Right cardiac atrium (tissue), 5 donors: ENCODE measurements at regions not wholly inside any gene's neighbourhood (a gene's known extent, or its start where the extent isn't known, plus 50 kb on each side); places are given as distances from the start of the nearest gene placed in this dataset.
"Not testable (repeated sequence)": the region's sequence is repeated elsewhere in the genome, so short reads cannot be mapped to it uniquely, and the experiment has no call there.

Experiments
- ATAC-seq, 2 donors: fragments of 200-7000 bp; cut with Tn5 transposase; one replicate each; pipeline versions ENCODE4 v1.8.0 to v1.9.1; 2020; ENCODE audit warnings: moderate library complexity in 2 of 2, mild to moderate bottlenecking in 1 of 2
- DNase-seq, 3 donors: peaks; one replicate each; pipeline ENCODE4 v3.0.0-alpha.2; 2020
- H3K27ac ChIP-seq: one replicate; pipeline ENCODE4 v1.5.1; 2013; ENCODE audit warnings: mild to moderate bottlenecking, low read length, control low read depth, moderate library complexity
- H3K27me3 ChIP-seq: one replicate; pipeline ENCODE4 v1.6.1; 2013; ENCODE audit not compliant: control insufficient read depth, insufficient read depth
- H3K4me1 ChIP-seq: one replicate; pipeline ENCODE4 v1.6.1; 2013; ENCODE audit warnings: low read length; ENCODE audit not compliant: control insufficient read depth, insufficient read depth
- H3K4me3 ChIP-seq: one replicate; pipeline ENCODE4 v1.5.1; 2013; ENCODE audit warnings: low read length, control low read depth
- H3K9me3 ChIP-seq: one replicate; pipeline ENCODE4 v1.6.1; 2013; ENCODE audit warnings: low read length; ENCODE audit not compliant: control insufficient read depth
- WGBS: extraction: QIAGEN DNeasy Blood & Tissue Kit; methylation state at CpG from one replicate; pipeline ENCODE4 v1.1.7; 2013; 5-methylcytosine and 5-hydroxymethylcytosine counted together
- intact Hi-C, 4 donors: fragments of 100-400 bp; cut with DNase I; formaldehyde crosslinking; loops; one replicate each; pipeline versions ENCODE4 v1.11.0 to v1.14.0; 2022 to 2023
- donor health status: healthy with polysubstance abuse.
- donor health status: DM: no; HTN: yes; CAD: no.
- donor health status: DM: no; HTN: no; CAD: no.
- donor health status: DM: no; HTN: yes; CAD: no; lungs with severe emphysema.
- donor health status: DM: yes; HTN: yes; CAD: no.

DNA sequence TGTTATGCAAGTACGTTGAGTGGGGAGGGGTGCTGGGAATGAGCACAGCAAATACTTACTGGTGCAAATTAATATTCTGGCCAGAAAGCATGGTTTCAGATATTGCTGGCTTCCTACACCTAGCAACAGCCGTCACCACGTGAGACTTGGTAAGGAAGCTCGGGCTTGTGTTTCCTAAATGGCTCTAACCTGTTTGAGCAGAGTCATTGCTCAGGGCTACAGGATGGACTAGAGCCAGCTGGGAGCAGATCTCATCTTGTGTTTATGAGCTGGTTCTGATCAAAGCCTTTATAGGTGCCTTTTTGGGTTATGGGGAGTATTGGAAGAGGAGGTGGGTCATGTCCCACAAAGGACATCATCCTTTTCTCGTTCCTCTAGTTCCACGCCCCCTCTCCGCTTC lies 200.3 kb downstream of the BUB3 start:
- whole genome bisulfite sequencing, result 76% methylated on average over 7 of the region's 7 CpGs
- intact Hi-C loops, result no loop called here
- H3K27ac ChIP-seq, result no peak overlapping the region
- DNase-seq (no peak), ATAC-seq (no peak)
- H3K27me3 ChIP-seq, result no peaks in the 10 kb centered on the region
- no peaks in the 10 kb centered on the region for H3K9me3 ChIP-seq
- no peaks in the 10 kb centered on the region for H3K4me1 ChIP-seq
- H3K4me3 ChIP-seq, result no peak overlapping the region

DNA sequence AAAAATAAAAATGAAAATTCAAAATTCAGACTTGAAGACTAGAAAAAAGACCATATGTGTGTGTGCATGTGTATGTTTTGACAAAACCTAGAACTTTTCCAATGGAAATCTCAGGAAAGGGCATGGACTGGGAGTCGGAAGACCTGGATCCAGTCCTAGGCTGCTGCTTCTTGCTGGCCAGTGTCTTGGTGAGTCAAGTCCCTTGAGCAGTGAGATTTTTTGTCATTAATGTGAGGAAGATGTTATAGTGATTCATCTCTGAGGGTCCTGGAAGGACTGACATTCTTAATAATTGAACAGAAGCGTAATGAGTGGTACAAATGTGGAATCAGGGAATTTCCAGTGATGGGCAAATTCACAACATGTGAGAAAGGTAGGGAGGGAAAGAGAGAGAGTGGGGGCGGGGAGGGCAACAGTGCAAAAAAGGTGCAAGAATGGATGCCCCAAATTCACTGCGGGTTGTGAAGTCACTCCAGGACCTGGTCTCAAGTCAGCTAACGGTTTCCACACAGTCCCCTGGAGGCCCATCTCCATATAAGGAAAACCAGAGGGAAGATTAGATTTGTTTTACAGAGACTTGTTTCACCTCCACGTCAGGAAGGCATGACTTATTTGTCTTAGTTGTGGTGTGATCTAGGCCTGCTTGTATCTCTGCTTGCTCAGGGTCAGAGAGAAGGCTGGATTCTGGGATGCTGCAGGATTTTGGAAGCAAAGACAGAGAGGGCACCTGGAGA lies 201.7 kb downstream of the BUB3 start:
- H3K9me3 ChIP-seq, result no peaks in the 10 kb centered on the region
- no peak overlapping the region for H3K27ac ChIP-seq
- intact Hi-C loops, result no loop called here
- no peak for ATAC-seq
- no peak for DNase-seq
- H3K27me3 ChIP-seq, result no peaks in the 10 kb centered on the region
- H3K4me3 ChIP-seq, result no peak overlapping the region
- WGBS, result 69% methylated on average over 6 of the region's 6 CpGs
- no peaks in the 10 kb centered on the region for H3K4me1 ChIP-seq

DNA sequence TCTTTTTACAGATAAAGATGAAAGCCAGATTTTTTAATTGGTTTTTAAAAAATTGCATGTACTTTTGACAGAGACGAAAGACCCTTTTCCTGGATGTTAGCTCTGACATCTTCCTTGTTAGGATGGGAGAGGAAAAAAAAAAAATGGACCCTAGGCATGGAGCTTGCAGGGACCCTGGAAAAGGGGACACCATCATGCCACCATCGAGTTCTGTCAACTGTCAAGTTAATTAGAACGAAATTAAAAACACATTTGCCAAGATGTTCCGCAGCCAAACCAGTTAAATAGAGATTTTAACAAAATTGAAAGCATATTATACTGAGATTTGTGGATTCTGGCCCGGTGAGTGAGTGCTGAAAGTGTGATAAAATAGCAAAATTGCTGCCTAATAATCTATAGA lies 202.6 kb downstream of the BUB3 start:
- H3K27me3 ChIP-seq, result no peaks in the 10 kb centered on the region
- no peak overlapping the region for H3K27ac ChIP-seq
- no peaks in the 10 kb centered on the region for H3K9me3 ChIP-seq
- ATAC-seq (no peak), DNase-seq (no peak)
- H3K4me1 ChIP-seq, result no peaks in the 10 kb centered on the region
- H3K4me3 ChIP-seq, result no peak overlapping the region
- intact Hi-C loops, result no loop called here
- 75% methylated on average over 5 of the region's 5 CpGs for WGBS

DNA sequence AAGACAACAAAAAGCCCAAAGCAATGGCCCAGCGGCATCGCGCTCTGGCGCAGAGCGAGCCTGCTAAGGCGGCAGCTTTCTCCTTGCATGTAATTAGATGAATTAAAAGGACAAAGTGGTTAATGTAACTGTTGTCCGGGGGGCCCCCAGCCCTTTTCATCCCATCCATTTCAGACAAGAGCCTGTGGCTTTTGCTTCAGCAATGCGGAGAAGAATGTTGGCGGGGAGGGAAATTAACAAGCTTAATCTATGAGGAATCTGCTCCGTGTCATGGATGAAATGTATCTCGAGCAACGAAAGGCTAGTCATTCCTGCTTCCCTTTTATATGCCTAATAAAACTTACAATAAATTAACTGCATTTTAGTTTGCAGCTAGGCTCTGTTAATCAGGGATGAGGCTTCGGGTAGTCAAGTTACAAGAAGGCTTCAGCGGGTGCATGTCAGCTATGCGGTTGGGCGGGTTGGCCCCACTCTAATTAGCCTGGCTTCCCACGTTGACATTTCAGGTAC lies 203.3 kb downstream of the BUB3 start:
- ATAC-seq (no peak), DNase-seq (no peak)
- 64% methylated on average over 17 of the region's 17 CpGs for WGBS
- no peaks in the 10 kb centered on the region for H3K27me3 ChIP-seq
- no peak overlapping the region for H3K27ac ChIP-seq
- H3K4me1 ChIP-seq, result no peaks in the 10 kb centered on the region
- H3K4me3 ChIP-seq, result no peak overlapping the region
- intact Hi-C loops, result no loop called here
- H3K9me3 ChIP-seq, result no peaks in the 10 kb centered on the region

DNA sequence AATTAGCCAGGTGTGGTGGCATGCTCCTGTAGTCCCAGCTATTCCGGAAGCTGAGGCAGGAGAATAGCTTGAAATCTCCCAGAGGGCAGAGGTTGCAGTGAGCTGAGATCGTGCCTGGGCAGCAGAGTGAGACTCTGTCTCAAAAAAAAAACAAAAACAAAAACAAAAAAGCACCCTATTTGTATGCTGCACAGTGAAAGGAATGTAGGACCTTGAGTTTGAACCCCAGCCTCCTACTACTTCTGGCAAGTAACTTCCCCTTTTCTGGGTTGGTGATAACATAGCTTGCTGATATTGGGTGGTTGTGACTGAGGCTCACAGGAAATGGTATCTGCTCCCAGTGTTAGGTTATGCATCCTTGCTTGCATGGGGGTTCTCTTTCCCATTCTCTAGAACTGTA lies 205.3 kb downstream of the BUB3 start:
- 88% methylated on average over 2 of the region's 2 CpGs for WGBS
- H3K4me1 ChIP-seq, result no peaks in the 10 kb centered on the region
- intact Hi-C loops, result no loop called here

DNA sequence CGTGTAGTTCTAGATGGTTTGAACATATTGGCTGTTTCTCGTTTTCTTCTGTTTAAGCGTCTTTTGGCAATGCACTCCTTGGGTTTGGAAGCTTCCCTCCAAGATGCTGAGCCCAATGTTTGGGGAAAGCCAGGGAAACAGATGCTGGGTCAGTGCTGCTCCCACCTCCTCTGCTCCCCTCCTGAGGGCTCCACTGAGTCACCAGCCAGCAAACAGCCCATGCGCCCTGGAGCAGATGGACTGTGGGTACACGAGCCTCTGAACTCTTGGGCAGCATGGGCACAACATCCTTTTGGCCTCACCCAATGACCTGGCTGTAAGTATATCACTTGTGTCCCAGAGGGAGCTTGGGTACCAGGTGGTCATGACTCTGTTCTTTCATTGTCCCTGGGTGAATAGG lies 207.6 kb downstream of the BUB3 start:
- no peak for ATAC-seq
- 84% methylated on average over 5 of the region's 5 CpGs for WGBS
- no peak for DNase-seq
- no peaks in the 10 kb centered on the region for H3K9me3 ChIP-seq
- H3K27ac ChIP-seq, result no peak overlapping the region
- no peaks in the 10 kb centered on the region for H3K27me3 ChIP-seq
- no peaks in the 10 kb centered on the region for H3K4me1 ChIP-seq
- H3K4me3 ChIP-seq, result no peak overlapping the region
- intact Hi-C loops, result no loop called here

More for the DNA sequence above, 205.3 kb downstream of the BUB3 start:
- Histone ChIP-seq H3K4me3 (no peak overlapping the region), H3K27ac (no peak overlapping the region), H3K27me3 (no peaks in the 10 kb centered on the region), H3K9me3 (no peaks in the 10 kb centered on the region)
- ATAC-seq, result no peak
- no peak for DNase-seq

DNA sequence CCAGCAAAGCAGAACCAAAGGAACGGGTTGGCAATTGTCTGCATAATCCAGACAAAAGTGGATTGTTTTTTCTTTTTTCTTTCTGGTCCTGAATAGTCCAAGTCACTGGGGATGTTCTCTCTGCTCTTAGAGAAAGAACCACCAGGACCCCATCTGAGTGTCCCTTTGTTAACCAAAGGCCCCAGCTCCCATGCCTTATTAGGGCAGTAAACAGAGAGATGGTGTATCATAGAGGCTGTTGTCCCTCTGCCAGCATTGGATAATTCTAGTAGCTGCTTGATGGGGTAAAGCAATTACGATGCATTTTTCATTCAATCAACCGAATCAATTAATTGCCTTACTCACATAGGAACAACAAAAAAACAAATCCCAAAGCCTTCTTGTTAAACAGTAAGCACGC lies 213.0 kb downstream of the BUB3 start:
- intact Hi-C loops, result no loop called here
- no peak overlapping the region for H3K27ac ChIP-seq
- DNase-seq, result no peak
- H3K27me3 ChIP-seq, result no peaks in the 10 kb centered on the region
- H3K4me3 ChIP-seq, result no peak overlapping the region
- 87% methylated on average over 4 of the region's 4 CpGs for WGBS
- H3K9me3 ChIP-seq, result no peaks in the 10 kb centered on the region
- H3K4me1 ChIP-seq, result no peaks in the 10 kb centered on the region
- ATAC-seq, result no peak

DNA sequence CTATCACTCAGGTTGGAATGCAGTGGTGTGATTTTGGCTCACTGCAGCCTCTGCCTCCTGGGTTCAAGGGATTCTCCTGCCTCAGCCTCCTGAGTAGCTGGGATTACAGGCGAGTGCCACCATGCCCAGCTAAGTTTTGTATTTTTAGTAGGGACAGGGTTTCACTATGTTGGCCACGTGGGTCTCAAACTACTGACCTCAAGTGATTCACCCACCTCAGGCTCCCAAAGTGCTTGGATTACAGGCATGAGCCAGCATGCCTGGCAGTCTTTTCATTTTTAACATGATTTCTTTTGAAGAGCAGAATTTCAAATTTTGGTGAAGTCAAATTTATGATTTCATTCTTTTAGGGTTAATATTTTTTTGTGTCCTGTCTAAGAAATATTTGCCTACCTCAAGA lies 217.4 kb downstream of the BUB3 start:
- intact Hi-C loops, result loop anchor here in 1 of 4 donors (10.0 kb wide), 1 partner anchor 237 kb away; the partner anchor contains the start of gene HMX3
- ATAC-seq, result not testable (repeated sequence)

DNA sequence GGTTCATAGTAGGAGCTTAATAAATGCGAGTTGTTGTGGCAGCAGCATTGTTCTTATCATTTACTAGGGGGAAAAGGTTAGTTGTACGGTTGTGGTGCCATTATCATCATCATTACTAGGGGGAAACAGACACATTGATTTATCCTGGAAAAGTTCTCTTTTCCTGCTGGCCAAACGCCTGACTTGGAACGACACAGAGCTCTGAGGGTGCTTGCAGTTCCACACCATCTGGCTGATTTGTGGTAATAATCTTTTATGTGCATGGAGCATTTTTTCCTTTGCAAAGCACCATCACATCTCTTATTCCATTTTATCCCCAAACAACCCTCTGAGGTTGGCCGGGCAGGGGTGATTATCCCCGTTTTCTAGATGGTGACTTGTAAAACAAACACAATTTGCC lies 219.4 kb downstream of the BUB3 start:
- no peak overlapping the region for H3K4me3 ChIP-seq
- 67% methylated on average over 6 of the region's 6 CpGs for WGBS

More for the DNA sequence above, 217.4 kb downstream of the BUB3 start:
- H3K4me3 ChIP-seq, H3K27ac ChIP-seq, H3K4me1 ChIP-seq, DNase-seq, H3K9me3 ChIP-seq, H3K27me3 ChIP-seq: not testable (repeated sequence)
- 58% methylated on average over 2 of the region's 2 CpGs for WGBS

DNA sequence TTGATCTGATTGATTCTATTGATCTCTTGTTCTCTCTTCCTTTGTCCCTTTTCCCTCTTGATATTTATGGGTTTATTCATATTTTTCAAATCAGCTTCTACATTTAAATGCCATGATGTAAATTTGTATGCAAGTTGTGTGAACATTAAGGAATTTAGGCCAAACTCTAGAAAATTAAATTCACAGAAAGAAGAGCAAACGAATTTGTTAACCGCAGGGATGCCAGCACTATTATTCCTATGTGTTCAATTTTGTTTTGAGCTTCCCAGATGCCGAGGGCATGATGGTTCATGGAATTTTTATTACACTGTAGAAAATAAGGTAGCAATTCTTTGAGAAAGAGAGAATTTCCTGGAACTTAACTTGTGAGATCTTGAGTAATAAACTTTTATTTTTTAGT lies 220.9 kb downstream of the BUB3 start:
- ATAC-seq (no peak), DNase-seq (no peak)
- intact Hi-C loops, result loop anchor here in 1 of 4 donors (10.0 kb wide), 1 partner anchor 240 kb away; the partner anchor contains the start of gene HMX3
- no peak overlapping the region for H3K4me3 ChIP-seq
- H3K27ac ChIP-seq, result no peak overlapping the region
- H3K4me1 ChIP-seq, result no peaks in the 10 kb centered on the region
- 85% methylated on average over 3 of the region's 3 CpGs for WGBS
- H3K27me3 ChIP-seq, result no peaks in the 10 kb centered on the region
- no peaks in the 10 kb centered on the region for H3K9me3 ChIP-seq

More for the DNA sequence above, 219.4 kb downstream of the BUB3 start:
- no peaks in the 10 kb centered on the region for H3K27me3 ChIP-seq
- ATAC-seq (no peak), DNase-seq (no peak)
- H3K9me3 ChIP-seq, result no peaks in the 10 kb centered on the region
- no peak overlapping the region for H3K27ac ChIP-seq
- intact Hi-C loops, result loop anchor here in 1 of 4 donors (10.0 kb wide), 1 partner anchor 239 kb away; the partner anchor contains the start of gene HMX3
- no peaks in the 10 kb centered on the region for H3K4me1 ChIP-seq

DNA sequence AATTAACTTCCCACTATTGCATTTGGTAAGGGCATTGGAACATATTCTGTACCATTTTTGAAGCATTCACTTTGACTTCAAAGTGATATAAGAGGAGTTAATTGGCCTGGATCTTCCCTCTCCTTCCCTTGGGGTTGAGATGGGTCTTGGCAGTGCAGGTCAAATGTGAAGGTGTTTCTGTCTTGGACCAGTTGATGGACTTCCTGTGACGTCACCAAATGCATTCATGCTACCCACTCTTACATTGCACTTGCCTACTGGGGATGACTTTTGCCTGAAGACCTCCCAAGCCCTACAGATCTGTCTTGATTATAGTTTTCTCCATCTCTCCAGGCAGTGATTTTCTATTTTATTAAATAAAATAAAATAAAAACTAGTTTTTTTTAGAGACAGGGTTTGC lies 221.5 kb downstream of the BUB3 start:
- Histone ChIP-seq H3K4me1 (no peaks in the 10 kb centered on the region), H3K27ac (no peak overlapping the region), H3K27me3 (no peaks in the 10 kb centered on the region), H3K9me3 (no peaks in the 10 kb centered on the region), H3K4me3 (no peak overlapping the region)
- ATAC-seq, result no peak
- intact Hi-C loops, result loop anchor here in 1 of 4 donors (10.0 kb wide), 1 partner anchor 241 kb away; the partner anchor contains the start of gene HMX3
- 72% methylated on average over 1 of the region's 1 CpG for WGBS
- DNase-seq, result no peak
